ENCODE measurements at regions not wholly inside any gene's neighbourhood (a gene's known extent, or its start where the extent isn't known, plus 50 kb on each side); places are given as distances from the start of the nearest gene placed in this dataset.
"Not testable (repeated sequence)": the region's sequence is repeated elsewhere in the genome, so short reads cannot be mapped to it uniquely, and the experiment has no call there.

GRCh38 chr2:142314164-142314563 lies 183.3 kb upstream of the LRP1B start:
- DNase-seq: no peak

GRCh38 chr2:142310530-142310929 lies 179.7 kb upstream of the LRP1B start:
- DNase-seq: no peak

GRCh38 chr2:142308744-142309143 lies 177.9 kb upstream of the LRP1B start:
- DNase-seq: no peak

- DNase-seq: no peak
These were observed 176.8 kb upstream of the LRP1B start for GRCh38 chr2:142307616-142308115.

- no peak for DNase-seq
These were observed 176.3 kb upstream of the LRP1B start for GRCh38 chr2:142307086-142307485.

- no peak for DNase-seq
These were observed 175.3 kb upstream of the LRP1B start for GRCh38 chr2:142306131-142306530.

GRCh38 chr2:142300517-142300916 lies 169.7 kb upstream of the LRP1B start:
- DNase-seq: no peak

- no peak for DNase-seq
These were observed 168.2 kb upstream of the LRP1B start for GRCh38 chr2:142299021-142299420.

- no peak for DNase-seq
These were observed 163.4 kb upstream of the LRP1B start for GRCh38 chr2:142294225-142294624.

- DNase-seq: no peak
These were observed 161.2 kb upstream of the LRP1B start for GRCh38 chr2:142291969-142292368.

GRCh38 chr2:142290931-142291330 lies 160.1 kb upstream of the LRP1B start:
- no peak for DNase-seq

- no peak for DNase-seq
These were observed 155.8 kb upstream of the LRP1B start for GRCh38 chr2:142286618-142287017.

- no peak for DNase-seq
These were observed 154.7 kb upstream of the LRP1B start for GRCh38 chr2:142285480-142285879.

- DNase-seq: not testable (repeated sequence)
These were observed 153.5 kb upstream of the LRP1B start for GRCh38 chr2:142284336-142284735.

GRCh38 chr2:142280831-142281230 lies 150.0 kb upstream of the LRP1B start:
- no peak for DNase-seq

- DNase-seq: no peak
These were observed 140.2 kb upstream of the LRP1B start for GRCh38 chr2:142270990-142271389.

- no peak for DNase-seq
These were observed 139.5 kb upstream of the LRP1B start for GRCh38 chr2:142270291-142270690.

- DNase-seq: no peak
These were observed 128.5 kb upstream of the LRP1B start for GRCh38 chr2:142259356-142259755.

GRCh38 chr2:142254031-142254430 lies 123.2 kb upstream of the LRP1B start:
- no peak for DNase-seq

- no peak for DNase-seq
These were observed 110.2 kb upstream of the LRP1B start for GRCh38 chr2:142241016-142241415.

- DNase-seq: no peak
These were observed 105.4 kb upstream of the LRP1B start for GRCh38 chr2:142236181-142236580.

- DNase-seq: no peak
These were observed 103.9 kb upstream of the LRP1B start for GRCh38 chr2:142234741-142235140.

- no peak for DNase-seq
These were observed 92.5 kb upstream of the LRP1B start for GRCh38 chr2:142223309-142223708.

GRCh38 chr2:142222715-142223114 lies 91.9 kb upstream of the LRP1B start:
- no peak for DNase-seq

- DNase-seq: no peak
These were observed 90.1 kb upstream of the LRP1B start for GRCh38 chr2:142220901-142221300.

GRCh38 chr2:142220239-142220638 lies 89.4 kb upstream of the LRP1B start:
- no peak for DNase-seq
